Inferior parietal cortex (tissue), 1 donor: ENCODE measurements at regions not wholly inside any gene's neighbourhood (a gene's known extent, or its start where the extent isn't known, plus 50 kb on each side); places are given as distances from the start of the nearest gene placed in this dataset.
A peak's percentile ranks its signal among the peaks of the same experiment; 100 is the strongest.

Experiments used
- DNase-seq: peaks from one replicate; pipeline ENCODE4 v3.0.0-alpha.2; 2016; ENCODE audit errors: extremely low spot score

- no peak for DNase-seq
These were observed 186.1 kb upstream of the SLITRK2 start for GRCh38 chrX:145631461-145631951.

DNA sequence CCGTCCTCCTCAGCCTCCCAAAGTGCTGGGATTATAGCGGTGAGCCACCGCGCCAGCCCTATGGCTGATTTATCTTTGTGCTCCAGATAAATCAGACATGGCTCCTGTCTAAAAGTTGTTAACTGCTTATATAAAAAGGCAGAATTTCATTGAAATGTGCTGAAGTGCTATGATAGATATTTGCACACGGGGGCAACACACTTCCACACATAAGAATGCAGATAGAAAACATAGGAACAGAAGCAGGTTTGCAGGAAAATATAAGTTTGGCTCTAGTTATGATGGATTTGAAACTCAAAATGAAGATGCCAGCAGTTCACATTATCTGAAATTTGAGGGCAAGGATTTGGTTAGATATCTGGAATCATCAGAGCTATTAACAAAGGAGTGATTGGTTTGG, 163.1 kb upstream of the SLITRK2 start:
- DNase-seq, result no peak

GRCh38 chrX:145673841-145674240, 143.8 kb upstream of the SLITRK2 start:
- DNase-seq, result no peak

- DNase-seq, result no peak
These were observed 140.4 kb upstream of the SLITRK2 start for GRCh38 chrX:145677109-145677817.

DNA sequence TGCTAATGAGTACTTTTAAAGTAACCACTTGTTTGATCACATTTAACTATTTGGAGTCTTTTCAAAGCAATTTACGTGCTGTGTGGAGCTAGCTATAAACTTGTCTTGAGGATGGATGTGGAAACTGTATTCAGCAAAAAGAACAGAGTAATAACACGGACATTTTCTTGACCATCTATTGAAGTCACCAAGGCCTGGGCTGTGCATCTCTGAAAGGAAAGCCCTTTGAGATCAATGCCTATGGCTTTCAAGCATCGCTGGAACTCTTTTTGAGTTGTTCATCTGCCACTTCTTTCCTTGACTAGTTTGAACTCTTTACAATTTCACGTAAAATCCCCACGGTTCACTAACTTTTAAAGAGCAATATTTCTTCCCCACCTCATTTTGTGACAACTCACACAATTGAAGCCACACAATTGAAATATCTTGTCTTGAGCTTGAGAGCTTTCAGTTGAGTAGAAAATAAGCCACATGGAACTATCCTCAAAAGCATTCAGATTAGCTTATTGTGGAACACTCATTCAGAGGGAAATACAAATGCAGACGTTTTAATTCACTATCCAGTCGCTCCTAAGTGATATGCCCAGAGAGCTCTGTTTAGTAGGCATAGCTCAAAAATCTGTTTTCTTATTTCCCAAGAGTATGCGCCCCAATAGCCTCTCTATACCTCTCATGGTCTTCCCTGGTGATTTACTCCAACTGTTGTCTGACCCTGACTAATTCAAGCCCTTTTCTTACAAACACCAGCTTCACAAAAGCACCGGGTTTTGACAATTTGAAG, 134.9 kb upstream of the SLITRK2 start:
- DNase-seq, result no peak

DNA sequence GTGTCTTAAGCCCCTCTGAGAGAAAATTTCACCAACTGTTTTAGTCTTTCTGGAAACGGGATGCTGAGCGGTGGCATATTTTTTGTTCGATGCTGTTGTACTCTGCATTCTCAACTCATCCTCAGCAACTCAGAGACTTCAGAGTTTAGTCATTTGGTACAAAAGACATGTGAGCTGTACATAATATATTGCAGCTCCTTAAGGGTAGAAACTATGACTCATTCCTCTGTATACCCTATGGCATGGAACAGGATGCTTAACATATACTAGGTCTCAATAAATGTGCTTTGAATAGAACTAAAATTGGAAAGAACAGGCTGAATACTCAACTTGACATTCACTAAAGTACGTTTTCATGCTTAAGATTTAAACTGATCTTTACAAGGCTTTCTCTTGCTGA, 130.5 kb upstream of the SLITRK2 start:
- DNase-seq, result no peak

- no peak for DNase-seq
These were observed 129.9 kb upstream of the SLITRK2 start for GRCh38 chrX:145687707-145688106.

- no peak for DNase-seq
These were observed 123.6 kb upstream of the SLITRK2 start for GRCh38 chrX:145694048-145694447.

DNA sequence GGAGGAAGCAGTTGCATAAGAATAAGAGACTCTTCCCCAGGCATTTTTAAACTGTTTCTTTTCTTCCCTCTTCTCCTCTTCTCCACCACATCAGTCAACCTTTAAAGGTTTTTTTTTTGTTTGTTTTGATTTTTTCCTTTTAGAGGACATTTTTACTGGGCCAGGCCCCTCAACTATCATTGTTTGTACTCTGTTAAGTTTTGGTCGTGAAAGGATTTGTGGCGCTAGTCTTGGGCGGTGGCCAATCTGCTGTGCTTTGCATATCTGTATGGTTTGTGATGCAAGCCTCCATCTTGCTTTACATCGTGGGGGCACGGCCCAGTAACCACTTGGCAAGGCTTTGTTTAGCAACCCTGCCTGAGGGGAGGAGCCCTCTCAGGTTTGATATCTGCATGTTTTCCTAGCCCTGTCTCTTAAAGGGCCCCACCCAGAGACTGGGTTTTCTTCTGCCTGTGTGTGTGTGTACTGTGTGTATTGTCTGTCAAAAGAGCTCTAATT, 101.9 kb upstream of the SLITRK2 start:
- DNase-seq, result no peak

DNA sequence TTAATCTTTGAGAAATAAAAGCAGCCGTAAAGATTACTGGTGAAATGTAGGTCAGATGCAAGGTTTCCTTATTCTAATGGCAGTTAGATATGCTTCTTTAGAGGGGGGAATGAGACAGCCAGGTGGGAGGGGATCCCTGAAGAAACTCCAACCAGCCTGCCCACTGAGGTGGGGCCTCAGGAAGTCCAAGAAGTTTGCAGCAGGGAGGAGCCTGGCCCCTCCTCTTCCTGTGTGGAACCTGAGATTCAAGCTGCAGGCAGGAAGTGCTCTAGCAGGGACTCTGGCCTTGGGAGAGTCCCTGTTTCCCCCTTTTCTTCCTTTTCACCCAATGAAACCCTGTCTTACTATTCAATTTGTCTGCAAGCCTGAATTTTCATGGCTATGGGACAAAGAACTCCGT, 101.4 kb upstream of the SLITRK2 start:
- DNase-seq, result no peak

- DNase-seq, result peak; percentile 50
These were observed 90.2 kb upstream of the SLITRK2 start for GRCh38 chrX:145727476-145727875.

- peak; percentile 47 for DNase-seq
These were observed 88.0 kb upstream of the SLITRK2 start for GRCh38 chrX:145729635-145730034.

GRCh38 chrX:145735036-145735435, 82.6 kb upstream of the SLITRK2 start:
- no peak for DNase-seq

DNA sequence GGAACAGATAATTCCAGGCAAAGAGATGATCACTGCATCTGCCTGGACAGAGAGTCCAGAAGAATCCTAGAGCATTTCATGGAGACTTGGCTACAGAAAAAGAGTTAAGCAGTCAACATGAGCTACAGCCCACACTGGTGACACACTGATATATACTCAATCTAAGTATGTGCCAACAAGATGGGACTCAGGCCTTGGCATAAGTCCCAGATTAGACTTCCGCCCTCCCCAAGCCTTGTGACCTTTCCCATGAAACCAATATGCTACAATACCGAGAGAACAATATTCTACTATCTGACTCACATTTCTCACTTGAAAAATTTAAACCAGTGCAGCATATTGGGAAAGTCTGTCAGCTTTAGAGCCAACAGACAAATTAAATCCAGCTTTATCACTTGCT, 65.7 kb upstream of the SLITRK2 start:
- DNase-seq, result no peak
